ENCODE measurements at regions not wholly inside any gene's neighbourhood (a gene's known extent, or its start where the extent isn't known, plus 50 kb on each side); places are given as distances from the start of the nearest gene placed in this dataset.
"Not testable (repeated sequence)": the region's sequence is repeated elsewhere in the genome, so short reads cannot be mapped to it uniquely, and the experiment has no call there.

GRCh38 chr14:51444353-51445000 lies 204.4 kb downstream of the TMX1 start:
- DNase-seq (ENCODE audit: low read depth in 2 of 2) = no peak

- no peak for DNase-seq (ENCODE audit: low read depth in 2 of 2)
Observed at GRCh38 chr14:51445001-51445390, 204.9 kb downstream of the TMX1 start.

GRCh38 chr14:51446771-51447170 lies 204.9 kb upstream of the FRMD6 start:
- DNase-seq (ENCODE audit: low read depth in 2 of 2) = no peak

DNA sequence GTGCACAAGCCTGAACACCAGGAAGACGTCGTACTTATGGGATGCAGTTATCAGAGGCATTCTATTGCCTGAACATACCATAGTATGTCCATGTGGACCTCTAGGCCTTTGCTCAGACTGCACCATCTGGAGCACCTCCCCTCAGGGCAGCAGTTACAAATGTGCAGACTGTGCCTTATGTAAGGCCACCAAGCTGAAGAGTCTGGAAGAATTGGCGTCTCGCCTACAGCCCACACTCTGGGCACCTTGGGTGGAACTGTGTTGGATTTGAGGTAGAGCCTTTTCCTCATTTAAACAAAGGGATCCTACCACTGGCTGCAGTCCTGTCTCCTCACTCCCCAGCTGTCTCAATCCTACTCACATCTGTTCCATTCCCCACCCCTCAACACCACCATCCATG lies 204.3 kb upstream of the FRMD6 start:
- no peak for DNase-seq (ENCODE audit: low read depth in 2 of 2)

GRCh38 chr14:51448831-51449670 lies 202.7 kb upstream of the FRMD6 start:
- peak in 1 of 2 experiments; percentile 41 for DNase-seq (ENCODE audit: low read depth in 2 of 2)

DNA sequence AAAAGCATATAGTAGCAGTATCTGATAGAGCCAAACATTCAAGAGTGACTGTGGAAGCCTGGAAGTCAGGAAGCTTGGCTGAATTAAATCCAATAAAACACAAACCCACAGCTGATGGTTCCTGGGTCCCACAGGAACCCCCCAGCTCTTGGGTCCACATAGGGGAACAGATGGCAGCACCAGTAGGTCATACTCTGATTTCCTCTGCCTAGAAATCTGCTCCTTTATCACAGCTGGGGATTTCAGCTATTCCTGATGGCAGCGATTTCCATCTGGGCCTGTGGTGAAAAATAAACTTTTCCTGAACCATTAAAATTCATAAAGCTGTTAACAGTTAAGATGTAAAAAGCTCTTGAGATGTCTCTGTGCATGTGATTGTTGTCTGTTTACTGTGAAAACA lies 202.0 kb upstream of the FRMD6 start:
- no peak for DNase-seq (ENCODE audit: low read depth in 2 of 2)

DNA sequence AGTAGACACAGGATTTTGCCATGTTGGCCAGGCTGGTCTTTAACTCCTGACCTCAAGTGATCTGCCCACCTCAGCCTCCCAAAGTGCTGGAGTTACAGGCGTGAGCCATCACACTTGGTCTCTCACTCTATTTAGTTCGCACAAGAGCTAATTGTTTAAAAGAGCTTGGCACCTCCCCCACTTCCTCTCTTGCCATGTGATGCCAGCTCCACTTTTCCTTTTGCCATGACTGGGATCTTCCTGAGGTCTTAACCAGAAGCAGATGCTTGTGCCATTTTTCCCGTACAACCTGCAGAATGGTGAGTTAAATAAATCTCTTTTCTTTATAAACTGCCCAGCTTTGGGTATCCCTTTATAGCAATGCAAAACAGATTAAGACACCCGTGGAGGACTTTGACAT lies 200.1 kb upstream of the FRMD6 start:
- DNase-seq (ENCODE audit: low read depth in 2 of 2) = no peak

- DNase-seq (ENCODE audit: low read depth in 2 of 2) = no peak
Observed at GRCh38 chr14:51453869-51454268, 197.8 kb upstream of the FRMD6 start.

DNA sequence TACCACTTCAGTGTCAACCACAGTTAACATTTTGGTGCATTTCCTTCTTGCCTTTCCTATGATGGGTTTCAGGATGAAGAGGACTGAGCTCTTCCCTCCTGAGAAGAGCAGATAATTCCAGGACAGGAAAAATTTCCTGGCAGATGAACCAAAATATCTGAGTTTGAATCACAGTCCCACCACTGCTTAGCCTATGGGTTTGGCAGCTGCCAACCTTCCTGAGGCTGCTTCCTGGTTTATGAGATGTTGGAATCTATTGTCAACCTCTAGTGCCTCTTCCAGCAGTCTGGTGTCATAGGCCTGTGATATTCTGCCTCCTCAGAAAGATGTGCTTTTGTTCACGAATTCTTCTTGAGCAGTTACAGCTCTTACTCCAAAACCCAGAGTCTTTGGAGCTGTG lies 197.4 kb upstream of the FRMD6 start:
- no peak for DNase-seq (ENCODE audit: low read depth in 2 of 2)

DNA sequence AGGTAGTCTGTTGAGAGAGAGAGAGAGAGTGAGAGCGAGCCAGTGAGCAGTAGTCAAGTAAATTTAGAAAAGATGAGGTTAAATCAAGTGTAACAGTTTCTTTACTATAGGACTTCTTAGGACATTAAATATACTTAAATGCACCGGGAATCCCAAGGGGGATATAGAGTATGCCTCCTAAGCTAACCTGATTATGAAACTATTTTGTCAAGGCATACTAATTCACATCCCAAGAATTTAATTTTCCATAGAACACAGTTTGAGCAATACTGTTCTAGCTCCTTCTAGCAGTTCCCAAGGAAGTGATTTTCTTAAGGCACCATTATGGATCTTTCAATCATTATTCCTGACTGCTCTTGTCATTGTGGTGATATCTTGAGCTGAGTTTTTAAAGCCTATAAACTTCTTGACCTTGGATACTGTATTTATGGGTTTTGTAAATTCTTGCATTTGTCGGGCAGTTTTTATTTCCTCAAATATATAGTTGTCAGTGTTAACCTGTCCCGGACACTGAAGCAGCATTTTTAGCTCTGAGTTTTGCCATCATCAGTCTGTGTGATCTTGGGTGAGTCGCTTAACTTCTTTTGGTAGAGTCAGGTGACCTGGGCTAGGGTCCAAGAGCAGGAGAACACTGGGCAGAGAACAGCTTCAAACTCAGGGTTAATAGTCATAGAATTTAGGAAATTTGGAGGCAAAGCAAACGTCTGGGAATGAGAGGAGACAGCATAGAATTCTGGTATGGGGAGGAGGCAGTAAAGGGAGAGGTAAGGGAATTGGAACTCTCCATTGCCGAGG lies 196.5 kb upstream of the FRMD6 start:
- no peak for DNase-seq (ENCODE audit: low read depth in 2 of 2)

GRCh38 chr14:51457843-51458562 lies 193.7 kb upstream of the FRMD6 start:
- DNase-seq (ENCODE audit: low read depth in 2 of 2) = no peak

DNA sequence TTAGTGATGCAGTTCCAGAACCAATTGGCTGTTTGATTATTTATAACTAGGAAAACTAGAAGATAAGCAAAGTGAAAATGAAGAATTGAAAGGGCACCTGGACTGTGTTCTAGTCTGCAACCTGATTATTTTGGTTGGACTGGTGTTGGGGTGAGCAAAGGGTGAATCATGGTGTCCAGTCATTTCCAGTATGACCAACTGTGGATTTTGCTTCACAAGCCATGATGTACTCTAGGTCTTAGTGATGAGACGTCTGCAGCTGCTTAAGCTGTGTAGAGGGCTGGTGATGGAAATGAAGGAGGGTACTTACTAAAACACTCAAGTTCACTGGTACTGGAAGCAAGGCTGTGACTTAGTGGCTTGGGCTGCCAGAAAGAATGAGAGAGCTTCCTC lies 193.2 kb upstream of the FRMD6 start:
- DNase-seq (ENCODE audit: low read depth in 2 of 2) = no peak

- no peak for DNase-seq (ENCODE audit: low read depth in 2 of 2)
Observed at GRCh38 chr14:51460011-51460410, 191.7 kb upstream of the FRMD6 start.

DNA sequence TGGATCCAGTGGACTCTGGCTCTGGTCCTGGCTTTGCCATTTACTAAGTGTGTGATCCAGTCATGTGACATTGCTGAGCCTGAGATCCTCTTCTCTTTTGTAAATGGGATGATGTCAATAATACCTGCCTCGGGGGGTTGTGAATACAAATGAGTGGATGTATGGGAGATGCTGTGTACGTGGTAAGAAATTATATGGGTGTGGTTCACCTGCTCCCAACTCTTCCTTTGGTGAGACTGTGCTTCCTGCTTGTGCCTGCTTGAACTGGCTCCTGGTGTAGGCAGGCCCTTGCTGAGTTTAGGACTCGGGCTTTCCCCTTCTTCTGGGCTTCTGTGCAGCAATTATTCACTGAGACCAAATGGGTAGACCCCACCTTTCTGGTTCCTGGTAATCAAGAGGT lies 189.5 kb upstream of the FRMD6 start:
- DNase-seq (ENCODE audit: low read depth in 2 of 2) = no peak

DNA sequence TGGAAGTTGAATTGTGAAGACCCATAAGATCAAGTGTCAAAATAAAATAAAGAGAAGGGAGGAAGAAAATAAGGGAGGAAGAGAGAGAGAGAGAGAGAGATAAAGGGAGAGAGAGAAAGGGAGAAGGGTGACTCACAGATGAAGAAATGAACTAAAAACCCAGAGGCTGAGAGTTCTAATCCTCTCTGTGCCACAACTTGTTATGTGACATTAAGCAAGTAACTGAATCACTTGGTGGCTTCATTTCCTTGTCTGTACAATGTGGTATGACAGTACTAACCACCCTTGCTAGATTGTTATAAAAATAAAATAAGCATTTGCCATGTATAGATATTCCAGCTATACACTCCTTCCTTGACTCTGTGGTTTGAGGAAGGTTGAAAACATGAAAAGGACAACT lies 189.0 kb upstream of the FRMD6 start:
- DNase-seq (ENCODE audit: low read depth in 2 of 2) = no peak

DNA sequence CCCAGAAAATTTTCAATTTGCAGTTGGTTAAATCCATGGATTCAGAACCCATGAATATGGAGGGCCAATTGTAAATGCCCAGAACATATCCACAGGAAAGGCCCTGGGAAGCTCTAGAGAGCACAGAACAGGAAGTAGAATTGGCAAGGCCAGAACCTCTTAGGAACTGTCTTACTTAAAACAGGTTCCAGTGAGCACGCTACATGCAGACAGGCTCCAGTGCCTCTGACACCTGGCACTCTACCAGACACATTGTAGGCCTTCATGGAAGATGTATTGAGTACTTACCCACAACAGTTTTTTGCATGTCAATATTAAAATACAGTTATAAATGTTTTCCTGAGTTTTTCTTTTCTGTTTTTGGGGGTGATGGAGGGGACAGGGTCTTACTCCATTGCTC lies 188.2 kb upstream of the FRMD6 start:
- no peak for DNase-seq (ENCODE audit: low read depth in 2 of 2)

DNA sequence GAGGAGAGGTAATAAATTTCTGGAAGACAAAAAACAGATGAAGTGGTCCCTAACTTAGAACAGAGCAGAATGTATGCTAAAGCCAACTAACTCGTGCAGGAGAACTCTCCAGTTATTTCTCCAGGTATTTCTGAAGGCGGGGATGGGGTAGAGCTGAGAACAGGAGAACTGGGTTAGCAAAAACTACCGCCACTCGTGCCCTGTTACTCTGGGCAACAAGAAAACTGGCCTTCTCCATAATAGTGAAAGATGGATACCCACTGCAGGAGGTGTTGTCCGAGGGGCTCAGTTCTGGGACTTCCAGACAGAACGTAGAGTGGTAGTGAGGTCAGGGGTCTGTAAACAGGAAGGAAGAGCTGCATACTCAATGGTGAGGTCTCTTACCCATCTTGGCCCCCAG lies 187.3 kb upstream of the FRMD6 start:
- DNase-seq (ENCODE audit: low read depth in 2 of 2) = no peak

DNA sequence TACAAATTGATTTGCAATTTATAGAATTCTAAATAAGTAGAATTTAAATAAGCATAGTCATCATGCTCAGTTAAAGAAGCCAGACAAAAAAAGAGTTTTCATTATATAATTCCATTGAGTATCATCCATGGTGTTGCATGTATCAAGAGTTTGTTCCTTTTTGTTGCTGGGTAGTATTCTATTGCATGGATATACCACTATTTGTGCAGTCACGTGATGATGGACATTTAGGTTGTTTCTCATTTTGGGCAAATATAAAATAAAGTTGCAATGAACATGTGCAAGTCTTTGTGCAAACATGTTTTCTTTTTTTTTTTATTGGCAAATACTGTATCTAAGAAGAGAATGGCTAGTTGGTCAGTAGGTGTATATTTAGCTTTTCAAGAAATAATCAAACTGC lies 186.2 kb upstream of the FRMD6 start:
- no peak for DNase-seq (ENCODE audit: low read depth in 2 of 2)

DNA sequence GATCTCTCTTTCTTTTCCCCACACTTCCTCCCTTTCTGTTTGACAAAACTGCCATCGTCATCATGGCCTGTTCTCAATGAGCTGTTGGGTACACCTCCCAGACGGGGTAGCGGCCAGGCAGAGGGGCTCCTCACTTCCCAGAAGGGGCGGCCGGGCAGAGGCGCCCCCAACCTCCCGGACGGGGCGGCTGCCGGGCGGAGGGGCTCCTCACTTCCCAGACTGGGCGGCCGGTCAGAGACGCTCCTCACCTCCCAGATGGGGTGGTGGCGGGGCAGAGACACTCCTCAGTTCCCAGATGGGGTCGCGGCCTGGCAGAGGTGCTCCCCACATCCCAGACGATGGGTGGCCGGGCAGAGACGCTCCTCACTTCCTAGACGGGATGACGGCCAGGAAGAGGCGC lies 184.3 kb upstream of the FRMD6 start:
- DNase-seq (ENCODE audit: low read depth in 2 of 2) = not testable (repeated sequence)

GRCh38 chr14:51468523-51468922 lies 183.2 kb upstream of the FRMD6 start:
- no peak for DNase-seq (ENCODE audit: low read depth in 2 of 2)

GRCh38 chr14:51472881-51473280 lies 178.8 kb upstream of the FRMD6 start:
- no peak for DNase-seq (ENCODE audit: low read depth in 2 of 2)

GRCh38 chr14:51473351-51473750 lies 178.4 kb upstream of the FRMD6 start:
- no peak for DNase-seq (ENCODE audit: low read depth in 2 of 2)

Data from fibroblast of skin of left biceps (primary cell).